WI38 (cell line): ENCODE measurements at regions not wholly inside any gene's neighbourhood (a gene's known extent, or its start where the extent isn't known, plus 50 kb on each side); places are given as distances from the start of the nearest gene placed in this dataset.

ENCODE experiments used
- H3K4me3 ChIP-seq: 2 replicates; pipeline ENCODE4 v1.5.1; 2011; ENCODE audit warnings: low read depth, mild to moderate bottlenecking, control low read depth, low read length
- TF ChIP-seq, protein P1 (sequence below): IDR thresholded peaks from 2 replicates; pipeline ENCODE4 v1.5.1; 2012; ENCODE audit warnings: low read depth, mild to moderate bottlenecking, control low read depth, low read length

DNA sequence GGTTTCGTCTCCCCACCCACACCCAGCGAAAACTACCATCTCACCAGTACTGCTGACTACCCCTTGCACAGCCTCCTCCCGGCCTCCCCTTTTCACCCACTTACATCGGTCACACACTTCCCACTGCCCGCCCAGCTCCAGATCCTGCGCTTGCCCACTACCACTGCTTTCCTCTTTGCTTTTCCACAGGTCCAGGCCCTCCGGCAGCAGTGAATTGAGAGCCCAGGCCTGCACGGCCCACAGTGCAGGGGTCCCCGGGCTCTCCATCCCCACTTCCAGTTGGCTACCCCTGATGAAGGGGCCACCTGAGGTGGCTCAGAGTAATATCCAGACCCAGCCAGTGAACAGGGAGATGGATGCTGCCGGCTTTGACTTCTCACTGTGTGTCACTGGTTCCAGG is 120.2 kb upstream of the FSTL4 start:
- TF ChIP-seq, protein P1, sequence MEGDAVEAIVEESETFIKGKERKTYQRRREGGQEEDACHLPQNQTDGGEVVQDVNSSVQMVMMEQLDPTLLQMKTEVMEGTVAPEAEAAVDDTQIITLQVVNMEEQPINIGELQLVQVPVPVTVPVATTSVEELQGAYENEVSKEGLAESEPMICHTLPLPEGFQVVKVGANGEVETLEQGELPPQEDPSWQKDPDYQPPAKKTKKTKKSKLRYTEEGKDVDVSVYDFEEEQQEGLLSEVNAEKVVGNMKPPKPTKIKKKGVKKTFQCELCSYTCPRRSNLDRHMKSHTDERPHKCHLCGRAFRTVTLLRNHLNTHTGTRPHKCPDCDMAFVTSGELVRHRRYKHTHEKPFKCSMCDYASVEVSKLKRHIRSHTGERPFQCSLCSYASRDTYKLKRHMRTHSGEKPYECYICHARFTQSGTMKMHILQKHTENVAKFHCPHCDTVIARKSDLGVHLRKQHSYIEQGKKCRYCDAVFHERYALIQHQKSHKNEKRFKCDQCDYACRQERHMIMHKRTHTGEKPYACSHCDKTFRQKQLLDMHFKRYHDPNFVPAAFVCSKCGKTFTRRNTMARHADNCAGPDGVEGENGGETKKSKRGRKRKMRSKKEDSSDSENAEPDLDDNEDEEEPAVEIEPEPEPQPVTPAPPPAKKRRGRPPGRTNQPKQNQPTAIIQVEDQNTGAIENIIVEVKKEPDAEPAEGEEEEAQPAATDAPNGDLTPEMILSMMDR: no peak
- no peak overlapping the region for H3K4me3 ChIP-seq

DNA sequence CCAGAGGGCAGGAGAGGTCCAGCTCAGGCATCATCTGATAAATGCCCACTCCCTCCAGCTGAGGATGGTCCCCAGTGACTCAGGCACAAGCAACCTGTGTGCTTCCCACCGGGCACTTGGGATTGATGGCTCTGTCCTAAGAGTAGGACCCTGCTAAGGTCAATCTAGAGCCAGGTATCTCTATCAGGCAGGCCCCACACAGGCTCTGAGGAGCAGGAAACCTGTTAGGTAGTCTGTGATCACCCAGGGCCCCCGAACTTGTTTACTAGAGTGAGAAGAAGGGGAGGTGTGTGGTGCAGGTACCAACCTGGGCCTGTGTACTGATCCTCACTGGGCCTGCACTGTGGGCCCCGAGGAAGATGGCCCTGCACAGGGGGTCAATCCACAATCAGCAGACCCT is 119.6 kb upstream of the FSTL4 start:
- H3K4me3 ChIP-seq: no peak overlapping the region
- TF ChIP-seq, protein P1: no peak

DNA sequence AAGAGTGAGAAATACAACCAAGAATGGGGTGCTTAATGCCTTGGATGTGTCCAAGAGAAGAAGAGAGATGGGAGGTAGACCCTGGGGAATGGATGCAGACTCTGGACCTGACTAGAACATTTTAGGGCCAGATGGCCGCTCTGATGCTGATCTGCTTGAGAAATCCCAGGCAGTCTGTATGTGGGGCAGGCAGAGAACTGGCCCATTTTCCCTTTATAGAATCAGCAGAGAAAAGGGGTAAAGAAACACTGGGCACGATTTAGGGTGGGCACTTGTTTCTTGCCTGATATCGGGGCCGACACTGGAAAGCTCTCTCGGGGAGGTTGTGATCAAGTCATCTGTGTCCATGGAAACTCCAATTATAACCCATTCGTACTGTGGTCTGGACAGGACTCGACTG is 118.5 kb upstream of the FSTL4 start:
- H3K4me3 ChIP-seq: no peak overlapping the region
- TF ChIP-seq, protein P1: no peak

DNA sequence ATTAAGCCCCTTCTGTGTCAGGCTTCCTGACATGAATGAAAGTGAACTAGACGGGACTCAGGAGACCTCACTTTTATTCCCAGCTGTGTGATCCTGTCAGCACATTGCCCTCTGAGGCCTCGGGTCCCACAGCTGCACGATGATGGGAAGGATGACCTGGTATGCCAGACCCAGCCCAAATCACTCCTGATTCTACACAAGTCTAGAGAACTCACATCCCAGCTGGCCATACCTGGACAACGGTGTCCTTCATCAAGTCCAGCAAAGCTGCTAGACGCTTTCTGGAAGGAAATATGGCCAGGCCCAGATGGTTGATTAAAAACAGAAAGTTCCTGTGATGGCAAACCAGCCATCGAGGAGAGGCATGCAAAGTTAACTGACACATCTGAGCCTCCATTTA is 118.0 kb upstream of the FSTL4 start:
- TF ChIP-seq, protein P1: no peak
- no peak overlapping the region for H3K4me3 ChIP-seq

DNA sequence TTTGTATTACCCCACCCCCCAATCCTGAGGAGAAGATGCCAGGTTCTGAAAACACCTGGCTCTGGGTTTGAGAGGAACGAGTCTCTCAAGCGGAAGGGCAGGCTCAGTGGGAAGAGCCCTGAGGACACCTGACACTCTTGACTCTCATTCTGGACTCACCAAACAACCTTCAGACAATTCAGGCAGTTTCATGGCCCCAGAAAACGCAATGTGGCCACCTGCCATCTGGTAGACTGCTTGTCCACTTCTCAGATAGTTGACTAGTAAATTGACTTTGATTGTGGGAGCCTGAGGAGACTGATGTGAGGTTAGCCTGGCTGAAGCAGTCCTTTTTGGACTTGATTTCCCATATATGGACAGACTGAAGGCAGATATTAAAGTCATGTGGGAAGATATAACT is 117.5 kb upstream of the FSTL4 start:
- TF ChIP-seq, protein P1: no peak
- H3K4me3 ChIP-seq: no peak overlapping the region

DNA sequence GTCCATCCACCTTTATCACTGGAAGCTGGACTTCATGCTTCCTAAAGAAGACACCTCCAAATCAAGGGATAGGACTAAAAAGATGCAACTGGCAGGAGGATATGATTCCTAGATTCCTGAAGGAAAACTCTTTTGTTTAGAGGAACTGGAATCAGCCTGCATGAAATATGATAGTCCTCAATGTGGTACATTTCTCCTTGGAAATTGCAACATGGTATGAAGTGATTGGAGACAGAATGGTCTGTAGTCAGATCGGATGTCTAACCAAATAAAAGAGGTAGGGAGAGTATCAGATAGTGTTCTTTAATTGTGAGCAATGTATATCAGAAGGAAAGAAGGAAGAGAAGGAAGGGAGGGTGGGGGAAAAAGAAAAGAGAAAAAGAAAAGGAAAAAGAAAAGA is 116.1 kb upstream of the FSTL4 start:
- H3K4me3 ChIP-seq: no peak overlapping the region
- TF ChIP-seq, protein P1: no peak

DNA sequence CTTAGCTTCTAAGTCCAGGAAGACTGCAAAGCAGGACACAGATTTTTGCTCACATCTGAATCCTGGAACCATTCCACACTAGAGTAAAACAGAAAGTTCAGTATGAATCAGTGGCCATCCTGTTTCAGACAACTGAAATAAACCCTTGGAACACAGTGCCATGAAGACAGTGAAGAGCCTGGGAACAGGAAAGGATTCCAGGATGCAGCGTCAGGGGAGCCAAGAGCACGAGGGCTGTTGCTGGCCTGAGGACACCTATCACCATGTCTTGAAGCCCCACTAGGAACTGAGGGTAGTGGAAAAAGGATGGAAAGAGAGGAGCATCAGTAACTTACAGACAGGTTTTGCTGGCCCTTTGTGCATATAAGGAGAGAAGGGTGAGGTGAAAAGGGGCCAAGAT is 115.3 kb upstream of the FSTL4 start:
- TF ChIP-seq, protein P1: no peak
- no peak overlapping the region for H3K4me3 ChIP-seq
